GM19372 (cell line): ENCODE measurements at regions not wholly inside any gene's neighbourhood (a gene's known extent, or its start where the extent isn't known, plus 50 kb on each side); places are given as distances from the start of the nearest gene placed in this dataset.
"Not testable (repeated sequence)": the region's sequence is repeated elsewhere in the genome, so short reads cannot be mapped to it uniquely, and the experiment has no call there.

Source experiments
- ATAC-seq: cut with Tn5 transposase; IDR thresholded peaks from one replicate; pipeline ENCODE4 v1.9.1; 2021; ENCODE audit warnings: mild to moderate bottlenecking, low read depth, moderate library complexity; ENCODE audit not compliant: unreplicated experiment

DNA sequence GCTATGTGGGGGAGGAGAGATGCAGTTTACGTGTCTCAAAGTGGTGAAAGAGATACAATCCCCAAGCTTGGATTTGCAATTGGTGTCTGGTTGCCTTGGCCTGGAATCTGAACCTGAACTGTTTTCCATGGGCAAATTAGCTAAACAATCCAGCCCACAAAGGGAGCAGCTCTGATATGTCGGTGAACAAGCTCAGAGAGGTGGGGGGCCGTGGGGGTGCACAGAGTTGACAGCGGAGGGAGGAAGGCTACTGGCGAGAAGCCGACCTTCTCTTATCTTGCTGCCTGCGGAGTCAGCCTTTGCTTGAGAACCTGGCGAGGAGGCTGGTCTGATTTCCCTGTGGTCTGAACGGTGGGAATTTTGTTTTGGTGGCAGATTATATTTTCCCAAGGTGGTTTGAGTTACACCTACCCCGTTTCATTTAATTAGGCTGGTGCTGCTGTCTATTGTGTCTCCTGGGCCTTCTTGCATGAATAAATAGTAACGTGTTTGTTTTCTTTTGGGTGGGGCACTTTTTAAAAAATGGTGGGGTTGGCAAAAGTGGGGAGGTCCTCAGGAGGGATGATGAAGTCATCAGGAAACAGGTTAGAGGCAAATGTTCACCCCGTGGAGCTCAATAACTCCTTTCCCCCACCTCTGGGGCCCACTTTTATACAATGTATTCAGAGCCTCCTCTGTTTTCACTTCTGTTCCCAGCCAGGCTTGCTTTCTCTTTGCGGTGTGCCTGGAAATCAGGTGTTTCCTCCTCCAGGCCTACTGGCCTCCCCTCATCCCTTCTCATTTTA is 80.9 kb upstream of the IGFBP5 start:
- no peak for ATAC-seq

DNA sequence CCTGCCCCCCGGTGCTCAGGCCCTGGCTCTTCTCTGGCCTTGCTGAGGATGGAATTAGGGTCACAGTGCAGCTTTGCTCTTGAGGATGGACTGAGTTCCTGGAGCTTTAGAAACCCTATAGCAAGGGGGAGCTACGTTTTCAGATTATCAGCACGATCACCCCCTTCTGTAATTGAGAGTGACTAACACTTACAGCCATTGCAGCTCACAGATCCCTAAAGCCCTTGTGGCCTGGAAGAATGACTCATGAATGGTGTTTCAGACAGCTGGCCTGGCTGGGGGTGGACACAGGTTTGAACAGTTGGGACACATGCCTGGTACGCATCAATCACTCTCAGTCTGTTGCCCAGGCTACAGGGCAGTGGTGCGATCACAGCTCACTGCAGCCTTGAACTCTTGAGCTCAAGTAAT is 79.7 kb upstream of the IGFBP5 start:
- ATAC-seq = no peak

DNA sequence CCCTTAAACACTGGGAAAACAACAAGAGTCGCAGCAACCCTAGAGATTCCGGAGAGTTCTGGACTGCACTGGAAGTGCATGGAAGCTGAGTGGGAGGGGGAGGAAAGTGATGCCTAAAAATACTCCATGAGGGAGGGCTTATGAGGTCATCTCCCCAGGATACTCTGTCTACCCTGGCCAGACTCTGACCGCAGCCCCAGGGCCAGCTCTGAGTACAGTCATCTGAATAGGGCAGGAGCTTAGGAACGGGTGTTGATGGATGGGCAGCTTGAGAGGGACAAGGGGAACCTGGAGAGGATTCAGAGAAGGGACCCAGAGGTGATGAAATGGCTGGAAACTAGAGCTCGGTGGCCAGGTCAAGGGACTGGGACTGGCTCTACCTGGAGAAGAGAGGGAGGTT is 79.3 kb upstream of the IGFBP5 start:
- ATAC-seq = no peak

DNA sequence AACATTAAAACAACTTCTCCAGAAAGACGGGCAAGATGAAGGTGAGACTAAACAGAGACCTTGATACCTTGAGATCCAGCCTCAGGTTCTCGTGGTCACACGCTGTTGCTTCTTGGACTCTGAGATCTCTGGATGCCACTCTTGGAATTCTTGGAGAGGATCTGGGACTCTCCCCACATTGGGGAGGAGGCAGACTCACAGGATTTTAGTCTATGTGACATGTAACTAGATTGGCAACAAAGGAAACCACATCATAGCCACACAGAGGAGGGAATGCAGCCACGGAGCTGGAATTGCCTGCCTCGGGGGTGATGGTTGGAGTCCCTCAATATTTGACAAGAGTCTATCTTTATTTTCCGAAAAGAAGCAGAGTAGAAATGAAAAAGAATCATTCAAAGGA is 78.8 kb upstream of the IGFBP5 start:
- ATAC-seq = no peak

DNA sequence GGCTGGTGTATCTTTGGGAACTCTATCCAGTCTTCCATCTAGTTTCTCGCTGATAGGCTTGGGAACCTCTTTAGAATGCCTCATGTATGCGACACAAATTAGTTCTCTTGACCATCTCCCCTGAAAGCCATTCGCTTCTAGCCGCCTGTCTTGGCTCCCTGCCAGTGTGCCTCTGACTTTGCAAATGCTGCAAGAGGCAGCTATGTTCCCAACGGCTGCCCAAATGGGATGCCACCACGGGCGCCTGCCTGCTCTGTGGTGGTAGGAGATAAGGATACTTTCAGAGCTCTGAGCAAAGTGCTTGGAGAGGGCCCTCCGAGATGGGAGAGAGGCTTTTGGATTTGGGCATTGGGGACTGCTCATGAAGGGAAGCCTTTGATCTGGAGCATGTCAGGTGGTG is 77.7 kb upstream of the IGFBP5 start:
- no peak for ATAC-seq

DNA sequence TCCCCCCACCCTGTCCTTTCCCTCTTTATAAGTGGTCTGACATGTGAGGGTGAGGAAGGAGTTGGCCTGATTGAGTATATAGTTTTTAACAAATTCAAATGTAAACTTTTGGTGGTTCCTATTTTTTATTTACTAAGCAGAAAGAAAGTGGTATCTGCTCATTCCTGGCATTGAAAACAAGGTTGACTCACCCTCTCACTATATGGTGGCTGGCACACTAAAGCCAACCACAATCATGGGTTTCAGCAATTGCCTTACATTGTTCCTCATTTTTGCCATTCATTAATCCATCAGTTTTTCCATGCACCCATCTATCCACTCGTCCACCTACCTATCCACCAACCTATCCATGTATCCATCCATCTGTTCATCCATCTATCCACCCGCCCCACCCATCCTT is 75.4 kb upstream of the IGFBP5 start:
- ATAC-seq = no peak

DNA sequence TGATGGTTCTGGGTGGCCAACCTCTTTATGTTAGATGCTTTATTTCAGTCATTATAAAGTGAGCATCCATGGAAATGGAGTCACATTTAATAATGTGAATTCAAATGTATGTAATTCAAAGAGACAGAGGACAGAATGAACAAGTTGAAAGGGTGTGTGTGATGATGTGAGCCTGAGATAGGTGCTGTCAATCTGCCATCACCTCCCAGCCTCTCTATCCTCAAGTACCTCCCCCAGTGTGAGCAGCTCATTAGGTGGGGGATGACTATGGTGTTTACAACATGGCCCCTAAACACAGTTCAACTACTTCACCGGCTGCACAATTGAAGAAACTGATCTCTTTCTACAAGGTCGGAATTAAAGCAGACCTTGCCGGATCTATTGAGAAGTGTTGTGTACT is 74.7 kb upstream of the IGFBP5 start:
- no peak for ATAC-seq

DNA sequence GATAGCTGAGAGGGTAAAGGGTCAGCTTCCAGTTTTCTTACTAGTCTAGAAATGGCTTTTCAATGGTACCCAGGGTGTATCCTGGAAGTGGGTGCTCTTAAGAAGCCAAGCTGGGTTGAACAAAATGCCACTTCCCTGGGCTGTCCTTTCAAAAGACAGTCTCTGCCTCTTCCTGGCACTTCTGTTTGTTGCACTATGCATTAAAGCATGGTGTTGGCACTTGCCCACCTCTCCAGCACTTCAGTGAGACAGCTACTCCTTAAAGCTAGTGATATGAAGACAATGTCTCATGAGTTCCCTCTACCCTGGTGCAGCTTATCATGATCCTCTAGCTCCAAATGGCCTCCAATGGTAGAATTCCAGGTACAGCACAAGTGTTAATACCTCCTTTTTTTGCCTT is 74.3 kb upstream of the IGFBP5 start:
- ATAC-seq = no peak

DNA sequence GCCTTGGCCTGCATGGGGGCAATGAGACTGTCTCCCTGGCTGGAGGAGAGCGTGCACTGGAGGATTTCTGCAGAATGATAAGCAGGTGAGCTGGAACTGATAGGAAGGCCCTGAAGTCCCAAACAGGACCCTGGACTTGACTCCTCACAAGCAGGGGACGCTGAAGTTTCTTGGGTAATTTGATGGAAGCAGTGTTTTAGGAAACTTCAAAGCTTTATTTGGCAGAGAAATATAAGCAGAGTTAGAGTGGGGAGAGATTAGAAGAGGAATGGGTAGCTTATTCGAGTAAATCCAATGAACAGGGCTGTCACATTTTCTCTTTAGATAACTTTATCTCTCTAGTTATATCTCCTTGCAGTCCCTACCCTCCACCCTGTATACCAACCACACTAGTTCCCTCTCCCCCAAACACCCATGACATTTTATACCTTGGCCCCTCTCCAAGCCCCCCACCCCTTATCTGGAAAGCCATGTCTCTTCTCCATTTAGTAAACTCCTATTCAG is 73.6 kb upstream of the IGFBP5 start:
- no peak for ATAC-seq

DNA sequence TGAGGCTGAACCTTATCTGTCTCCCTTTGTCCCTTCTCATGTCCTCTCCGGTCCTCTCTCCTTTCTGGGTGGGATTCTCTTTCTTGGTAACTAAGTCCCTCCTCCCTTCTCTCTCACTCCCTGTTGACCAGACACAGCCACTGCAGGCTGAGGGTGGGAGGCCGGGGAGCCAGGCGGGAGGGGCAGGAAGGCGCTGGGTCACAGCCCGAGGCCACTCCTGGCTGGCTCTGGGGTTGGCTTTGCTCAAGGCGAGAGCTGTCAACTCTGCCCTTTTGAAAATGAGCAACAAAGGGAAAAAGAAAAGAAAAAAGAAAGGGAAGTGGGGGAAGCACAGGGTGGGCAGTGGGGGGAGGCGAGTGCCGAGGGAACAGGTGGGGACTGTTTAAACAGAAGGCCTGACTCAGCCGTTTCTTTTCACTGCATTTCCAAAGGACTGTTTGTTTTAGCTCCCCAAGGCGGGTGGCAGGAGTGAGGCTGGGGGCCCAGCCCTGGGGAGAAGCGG is 70.5 kb upstream of the IGFBP5 start:
- no peak for ATAC-seq

DNA sequence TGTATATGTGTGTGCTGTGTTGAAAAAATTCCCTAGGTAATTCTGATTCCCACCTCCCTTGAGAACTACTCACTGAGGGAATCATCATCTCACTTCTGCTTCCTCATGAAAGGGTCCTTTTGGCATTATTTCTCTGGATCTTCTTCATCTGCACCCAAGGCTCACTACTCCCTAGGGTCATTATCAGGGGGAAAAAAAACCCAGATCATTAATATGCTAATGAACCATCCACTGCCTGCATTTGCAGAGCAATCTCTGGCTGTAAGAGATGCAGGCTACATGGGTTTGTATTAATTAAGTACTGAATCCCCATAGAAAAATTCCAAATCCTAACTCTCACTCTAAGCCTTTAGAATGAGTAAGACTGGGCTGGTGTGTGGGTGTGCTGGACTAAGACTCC is 68.0 kb upstream of the IGFBP5 start:
- no peak for ATAC-seq

DNA sequence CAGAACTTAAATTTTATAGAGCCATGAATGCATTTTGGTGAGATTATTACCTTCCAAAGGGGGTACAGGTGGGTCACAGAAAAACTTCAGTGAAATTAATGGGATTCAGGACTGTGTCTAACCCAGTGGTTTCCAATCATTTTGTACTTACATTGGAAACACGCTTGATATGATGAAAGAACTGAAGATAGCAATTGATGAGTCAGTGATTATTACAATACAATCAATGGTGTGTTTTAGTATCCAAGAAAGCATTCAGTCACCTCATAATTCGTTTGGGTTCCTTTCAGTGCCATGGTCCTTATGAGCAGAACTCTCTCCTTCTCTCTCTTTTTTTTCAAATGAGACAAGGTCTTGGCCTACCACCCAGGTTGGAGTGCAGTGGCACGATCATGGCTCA is 66.5 kb upstream of the IGFBP5 start:
- no peak for ATAC-seq

DNA sequence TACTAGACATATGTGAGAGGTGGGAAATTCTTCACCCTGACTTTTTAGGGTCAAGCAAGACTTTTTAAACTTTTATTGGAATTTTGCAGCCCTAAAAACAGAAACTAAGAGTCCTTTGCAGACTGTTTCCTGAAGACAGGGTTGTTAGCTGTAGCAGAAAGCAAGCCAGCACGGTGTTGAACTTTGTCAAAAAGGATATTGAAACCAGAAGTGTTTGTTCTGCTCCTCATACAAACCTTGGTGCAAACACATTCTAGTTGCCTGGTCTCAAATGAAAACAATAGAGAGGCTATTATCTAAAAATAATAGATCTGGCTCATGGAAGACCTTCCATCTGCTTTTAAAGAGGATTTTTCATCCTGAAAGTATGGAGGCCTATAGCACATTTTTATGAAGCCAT is 65.8 kb upstream of the IGFBP5 start:
- ATAC-seq = no peak

DNA sequence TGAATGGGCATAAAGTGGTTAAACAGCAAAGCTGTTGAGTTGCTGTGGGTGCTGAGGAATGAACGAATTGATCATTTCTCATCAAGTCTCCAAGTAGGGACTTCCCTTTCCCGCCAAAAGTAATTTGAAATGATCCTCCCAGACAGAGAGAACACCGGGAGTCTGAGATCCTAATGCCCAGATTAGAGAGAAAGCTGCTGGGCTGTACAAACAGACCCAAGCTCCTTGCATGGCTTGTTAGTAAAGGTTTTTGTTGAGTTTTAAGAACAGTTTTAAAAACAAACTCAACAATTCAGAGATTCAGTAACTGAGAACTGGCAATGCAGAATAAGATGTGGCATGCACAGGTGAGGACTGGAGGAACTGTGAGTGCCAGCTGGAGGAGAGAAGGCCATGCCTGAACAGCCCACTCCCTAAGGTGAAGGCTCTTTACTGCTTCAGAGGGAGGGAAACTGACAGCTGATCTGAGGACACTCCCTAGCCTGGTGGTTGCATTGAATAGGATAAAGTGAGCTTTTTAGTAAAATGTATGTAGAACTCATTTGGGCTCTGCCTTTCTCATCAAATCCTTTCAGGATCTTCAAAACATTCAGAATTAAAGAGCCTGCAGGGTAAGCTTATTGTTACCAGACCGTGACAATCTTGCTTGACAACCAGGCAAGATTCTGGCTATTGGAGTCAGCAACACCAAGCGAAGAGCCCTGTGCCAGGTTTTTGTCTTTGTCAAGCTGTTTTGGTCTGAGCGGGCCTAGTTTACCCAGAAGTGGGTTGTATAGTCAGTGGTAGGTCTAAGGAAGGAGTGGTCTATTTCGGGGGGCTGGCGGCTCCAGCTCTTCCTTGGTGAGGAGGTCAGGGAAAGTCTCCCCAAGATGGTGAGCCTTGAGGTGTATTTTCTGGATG is 63.2 kb upstream of the IGFBP5 start:
- no peak for ATAC-seq

DNA sequence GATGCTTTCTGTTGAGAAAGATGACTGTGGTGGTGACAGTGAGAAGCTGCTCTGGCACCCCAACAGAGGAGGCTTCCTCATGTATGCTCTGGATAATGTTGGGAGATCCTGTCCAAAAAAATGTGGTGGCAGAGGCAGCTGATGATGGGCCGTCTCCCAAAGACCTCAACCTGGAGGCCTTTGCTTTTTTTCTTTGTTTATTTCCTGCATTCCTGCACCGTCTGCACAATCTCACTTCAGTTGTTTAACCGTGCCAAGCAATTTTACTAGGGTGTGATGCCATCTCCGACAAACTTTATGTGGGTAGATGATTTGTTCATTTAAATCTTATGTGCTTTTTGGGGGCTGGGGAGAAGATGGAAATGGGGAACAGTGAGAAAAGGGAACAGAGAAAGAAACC is 62.2 kb upstream of the IGFBP5 start:
- no peak for ATAC-seq

DNA sequence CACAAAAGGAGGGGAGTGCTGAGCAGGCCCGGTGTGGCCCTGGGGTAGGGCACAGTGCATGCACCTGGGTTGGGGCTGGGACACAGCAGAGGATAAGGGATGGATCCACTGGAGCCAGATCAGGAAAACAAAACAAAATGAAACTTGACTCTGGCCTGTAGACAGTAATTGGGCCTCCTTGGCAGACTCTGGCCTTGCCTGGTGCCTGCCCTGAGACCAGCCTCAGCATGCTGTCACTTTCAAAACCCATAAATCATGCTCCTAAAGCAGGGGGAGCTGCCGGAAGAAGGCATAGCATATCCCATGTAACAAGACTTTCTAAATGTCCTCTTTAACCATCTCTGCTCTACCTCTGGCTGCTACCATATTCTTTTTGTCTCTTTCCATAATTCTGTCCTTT is 61.1 kb upstream of the IGFBP5 start:
- no peak for ATAC-seq

DNA sequence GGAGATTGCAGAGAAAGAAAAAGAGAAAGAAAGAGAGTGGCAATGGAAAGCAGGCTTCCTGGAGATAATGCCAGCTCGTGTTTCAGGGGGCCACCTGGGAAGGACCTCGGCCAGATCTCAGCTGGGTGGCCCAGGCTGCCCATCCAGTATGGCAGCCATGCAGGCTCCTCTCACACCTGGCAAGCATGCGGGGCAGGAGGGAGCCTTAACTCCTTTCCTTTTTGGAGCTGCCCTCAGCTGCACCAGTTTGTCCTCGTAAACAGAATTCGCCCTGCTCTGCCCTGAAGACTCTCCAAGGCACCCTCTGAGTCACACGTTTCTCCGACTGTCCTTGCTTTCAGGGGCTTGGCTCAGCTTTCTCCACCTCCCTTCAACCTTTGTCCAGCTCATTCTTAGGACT is 59.5 kb upstream of the IGFBP5 start:
- no peak for ATAC-seq

DNA sequence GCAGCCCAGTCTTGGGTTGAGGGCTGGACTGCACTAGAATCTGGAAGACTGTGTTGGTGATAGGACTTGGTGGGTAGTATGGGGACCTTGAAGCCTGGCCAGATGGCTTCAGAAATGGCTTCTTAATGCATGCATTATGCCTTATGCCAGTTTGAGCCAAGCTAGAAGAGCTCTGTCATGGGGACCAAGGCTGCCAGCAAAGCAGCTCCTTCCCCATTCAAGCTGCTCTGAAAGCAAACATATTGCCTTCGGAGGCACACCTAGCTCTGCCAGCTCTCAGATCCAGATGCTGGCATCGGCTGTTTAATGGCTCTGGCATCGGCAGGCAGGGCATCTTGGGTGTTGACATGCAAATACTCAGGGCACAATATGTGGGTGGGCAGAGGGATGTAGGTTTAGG is 59.0 kb upstream of the IGFBP5 start:
- ATAC-seq = no peak

DNA sequence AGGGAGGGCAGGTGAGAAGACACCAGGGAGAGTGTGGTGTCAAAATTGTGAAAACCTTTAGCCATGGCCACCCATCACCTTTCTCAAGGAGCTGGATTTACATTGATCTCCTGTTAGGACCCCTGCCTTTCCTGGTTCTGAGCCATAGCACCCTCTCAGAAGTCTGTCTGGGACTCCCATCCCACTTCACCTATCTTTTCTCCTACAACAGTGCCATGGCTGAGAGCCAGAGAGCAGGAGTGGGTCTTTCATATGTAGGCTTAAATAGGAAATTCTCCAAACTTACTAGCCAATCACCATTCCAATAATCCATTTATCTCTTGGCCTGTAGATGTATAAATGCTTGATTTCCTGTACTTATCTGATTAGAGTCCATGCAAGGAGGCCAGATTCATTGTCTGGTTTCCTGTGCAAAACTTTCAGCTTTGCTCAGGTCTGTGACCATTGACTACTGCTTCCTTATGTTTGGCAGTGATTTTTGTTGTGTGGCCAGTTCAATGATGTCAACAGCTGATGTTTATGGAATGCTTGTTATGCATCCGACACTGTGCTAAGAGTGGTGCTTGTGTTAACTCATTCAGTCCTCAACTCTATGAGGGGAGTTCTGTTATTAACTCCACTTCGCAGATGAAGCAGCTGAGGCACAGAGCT is 57.6 kb upstream of the IGFBP5 start:
- no peak for ATAC-seq

DNA sequence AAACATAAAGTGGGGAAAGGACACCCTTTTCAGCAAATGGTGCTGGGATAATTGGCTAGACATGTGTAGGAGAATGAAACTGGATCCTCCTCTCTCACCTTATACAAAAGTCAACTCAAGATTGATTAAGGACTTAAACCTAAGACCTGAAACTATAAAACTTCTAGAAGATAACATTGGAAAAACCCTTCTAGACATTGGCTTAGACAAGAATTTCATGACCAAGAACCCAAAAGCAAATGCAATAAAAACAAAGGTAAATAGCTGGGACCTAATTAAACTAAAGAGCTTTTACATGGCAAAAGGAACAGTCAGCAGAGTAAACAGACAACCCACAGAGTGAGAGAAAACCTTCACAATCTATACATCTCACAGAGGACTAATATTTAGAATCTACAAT is 55.4 kb upstream of the IGFBP5 start:
- ATAC-seq = not testable (repeated sequence)

DNA sequence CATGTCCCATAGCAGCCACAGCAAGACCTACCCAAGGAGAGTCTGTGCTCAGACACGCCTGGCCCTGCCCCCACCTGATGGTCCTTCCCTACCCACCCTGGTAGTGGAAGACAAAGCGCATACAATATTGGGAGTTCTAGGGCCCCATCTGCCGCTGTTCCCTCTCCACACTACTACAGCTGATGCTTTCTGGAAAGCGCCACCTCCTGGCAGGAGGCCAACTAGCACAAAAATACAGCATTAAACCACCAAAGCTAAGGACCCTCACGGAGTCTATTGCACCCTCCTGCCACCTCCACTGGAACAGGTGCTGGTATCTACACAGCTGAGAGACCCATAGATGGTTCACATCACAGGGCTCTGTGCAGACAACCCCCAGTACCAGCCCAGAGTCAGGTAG is 50.9 kb upstream of the IGFBP5 start:
- ATAC-seq = not testable (repeated sequence)
